ENCODE measurements at regions not wholly inside any gene's neighbourhood (a gene's known extent, or its start where the extent isn't known, plus 50 kb on each side); places are given as distances from the start of the nearest gene placed in this dataset.

DNA sequence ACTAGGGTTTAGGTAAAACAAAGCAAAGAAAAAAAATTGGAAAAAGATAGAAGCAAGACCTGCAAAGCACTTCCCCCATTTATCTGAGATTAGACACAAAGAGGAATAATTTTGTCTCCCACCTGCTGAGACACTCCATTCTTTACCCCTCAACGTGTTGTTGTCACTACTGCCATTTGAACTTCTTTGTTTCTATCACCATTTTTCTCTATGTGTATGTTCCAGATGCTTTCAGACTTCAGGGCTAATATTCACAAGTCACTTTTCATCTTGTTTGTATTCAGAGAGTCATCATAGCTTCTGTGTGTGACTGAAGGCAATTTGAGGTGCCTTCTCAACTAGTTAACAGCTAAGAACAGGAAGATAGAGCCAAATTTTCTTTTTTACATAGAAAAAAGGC lies 512.5 kb downstream of the TBC1D4 start:
- TF ChIP-seq, protein P1, sequence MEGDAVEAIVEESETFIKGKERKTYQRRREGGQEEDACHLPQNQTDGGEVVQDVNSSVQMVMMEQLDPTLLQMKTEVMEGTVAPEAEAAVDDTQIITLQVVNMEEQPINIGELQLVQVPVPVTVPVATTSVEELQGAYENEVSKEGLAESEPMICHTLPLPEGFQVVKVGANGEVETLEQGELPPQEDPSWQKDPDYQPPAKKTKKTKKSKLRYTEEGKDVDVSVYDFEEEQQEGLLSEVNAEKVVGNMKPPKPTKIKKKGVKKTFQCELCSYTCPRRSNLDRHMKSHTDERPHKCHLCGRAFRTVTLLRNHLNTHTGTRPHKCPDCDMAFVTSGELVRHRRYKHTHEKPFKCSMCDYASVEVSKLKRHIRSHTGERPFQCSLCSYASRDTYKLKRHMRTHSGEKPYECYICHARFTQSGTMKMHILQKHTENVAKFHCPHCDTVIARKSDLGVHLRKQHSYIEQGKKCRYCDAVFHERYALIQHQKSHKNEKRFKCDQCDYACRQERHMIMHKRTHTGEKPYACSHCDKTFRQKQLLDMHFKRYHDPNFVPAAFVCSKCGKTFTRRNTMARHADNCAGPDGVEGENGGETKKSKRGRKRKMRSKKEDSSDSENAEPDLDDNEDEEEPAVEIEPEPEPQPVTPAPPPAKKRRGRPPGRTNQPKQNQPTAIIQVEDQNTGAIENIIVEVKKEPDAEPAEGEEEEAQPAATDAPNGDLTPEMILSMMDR (IDR thresholded peaks at IDR 0.05; ENCODE audit: insufficient read depth, low read length, missing control alignments) = no peak
- DNase-seq (ENCODE audit: low read depth, low spot score) = no peak
- POLR2A ChIA-PET = no interaction called here
- CTCF ChIA-PET = no interaction called here
- no peak overlapping the region for H3K4me3 ChIP-seq (ENCODE audit: low read depth, low read length)

- H3K4me3 ChIP-seq (ENCODE audit: low read depth, low read length) = no peak overlapping the region
- ChIA-PET CTCF (interaction anchor here (0.9 kb wide), 1 partner anchor 252 kb away, joined by 3 read pairs; no protein-coding TSS in a partner anchor), POLR2A (no interaction called here)
- DNase-seq (ENCODE audit: low read depth, low spot score) = no peak
- TF ChIP-seq, protein P1 (IDR thresholded peaks at IDR 0.05; ENCODE audit: insufficient read depth, low read length, missing control alignments) = no peak
Observed at GRCh38 chr13:74966814-74967424, 515.0 kb downstream of the TBC1D4 start.

- H3K4me3 ChIP-seq (ENCODE audit: low read depth, low read length) = no peak overlapping the region
- no peak for DNase-seq (ENCODE audit: low read depth, low spot score)
- ChIA-PET CTCF (interaction anchor here (0.9 kb wide), 1 partner anchor 253 kb away, joined by 3 read pairs; no protein-coding TSS in a partner anchor), POLR2A (no interaction called here)
- TF ChIP-seq, protein P1 (IDR thresholded peaks at IDR 0.05; ENCODE audit: insufficient read depth, low read length, missing control alignments) = no peak
Observed at GRCh38 chr13:74966275-74966674, 515.7 kb downstream of the TBC1D4 start.

DNA sequence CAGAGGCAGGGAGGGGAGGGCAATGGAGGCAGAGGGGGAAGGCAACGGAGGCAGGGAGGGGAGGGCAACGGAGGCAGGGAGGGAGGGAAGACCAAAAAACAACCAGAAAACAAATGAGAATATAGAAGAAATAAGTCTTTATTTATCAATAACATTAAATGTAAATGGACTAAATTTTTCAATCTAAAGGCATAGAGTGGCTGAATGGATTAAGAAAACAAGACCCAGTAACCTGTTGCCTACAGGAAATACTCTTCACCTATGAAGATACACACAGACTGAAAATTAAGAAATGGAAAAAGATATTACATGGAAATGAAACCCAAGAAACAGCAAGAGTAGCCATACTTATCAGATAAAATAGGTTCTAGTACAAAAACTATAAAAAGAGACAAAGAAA lies 536.3 kb downstream of the TBC1D4 start:
- ChIA-PET POLR2A (no interaction called here), CTCF (no interaction called here)
- H3K4me3 ChIP-seq (ENCODE audit: low read depth, low read length) = no peak overlapping the region
- TF ChIP-seq, protein P1 (IDR thresholded peaks at IDR 0.05; ENCODE audit: insufficient read depth, low read length, missing control alignments) = no peak
- DNase-seq (ENCODE audit: low read depth, low spot score) = no peak

DNA sequence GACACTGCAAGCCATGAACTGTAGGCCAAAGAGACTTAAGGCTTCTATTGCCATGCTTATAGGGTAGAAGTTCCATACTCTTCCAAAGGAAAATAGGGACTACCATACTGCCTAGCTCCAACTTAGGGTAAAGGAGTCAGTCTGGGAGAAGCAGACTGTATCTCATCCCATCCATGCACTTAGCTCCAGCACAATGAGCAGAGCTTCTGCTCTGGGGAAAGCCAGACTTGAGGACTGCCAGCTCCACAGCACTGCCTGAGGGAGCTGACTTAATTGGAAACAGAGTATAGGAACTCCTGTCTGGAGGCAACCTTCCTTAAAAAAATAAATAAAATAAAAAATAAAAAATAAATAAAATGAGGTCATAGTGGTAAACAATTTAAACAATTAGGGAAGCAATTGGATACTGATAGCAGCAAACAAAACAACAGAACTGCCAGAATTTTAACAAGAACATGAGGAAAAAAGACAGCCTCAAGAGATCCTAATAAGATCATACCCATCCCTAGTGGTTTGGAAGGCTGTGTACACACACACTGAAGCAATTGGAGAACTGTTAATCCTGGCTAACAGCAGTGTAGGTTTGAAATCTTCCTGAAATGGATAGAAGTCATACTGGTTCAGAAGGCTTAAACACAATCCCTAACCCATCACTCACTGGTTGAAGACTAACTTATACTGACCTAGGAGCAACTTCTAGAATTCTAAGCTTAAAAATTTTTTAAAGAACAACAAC lies 550.1 kb downstream of the TBC1D4 start:
- no peak overlapping the region for H3K4me3 ChIP-seq (ENCODE audit: low read depth, low read length)
- CTCF ChIA-PET = interaction anchor here (1.1 kb wide), 1 partner anchor 9 kb away, joined by 3 read pairs; no protein-coding TSS in a partner anchor
- POLR2A ChIA-PET = no interaction called here
- no peak for DNase-seq (ENCODE audit: low read depth, low spot score)
- TF ChIP-seq, protein P1 (IDR thresholded peaks at IDR 0.05; ENCODE audit: insufficient read depth, low read length, missing control alignments) = no peak

DNA sequence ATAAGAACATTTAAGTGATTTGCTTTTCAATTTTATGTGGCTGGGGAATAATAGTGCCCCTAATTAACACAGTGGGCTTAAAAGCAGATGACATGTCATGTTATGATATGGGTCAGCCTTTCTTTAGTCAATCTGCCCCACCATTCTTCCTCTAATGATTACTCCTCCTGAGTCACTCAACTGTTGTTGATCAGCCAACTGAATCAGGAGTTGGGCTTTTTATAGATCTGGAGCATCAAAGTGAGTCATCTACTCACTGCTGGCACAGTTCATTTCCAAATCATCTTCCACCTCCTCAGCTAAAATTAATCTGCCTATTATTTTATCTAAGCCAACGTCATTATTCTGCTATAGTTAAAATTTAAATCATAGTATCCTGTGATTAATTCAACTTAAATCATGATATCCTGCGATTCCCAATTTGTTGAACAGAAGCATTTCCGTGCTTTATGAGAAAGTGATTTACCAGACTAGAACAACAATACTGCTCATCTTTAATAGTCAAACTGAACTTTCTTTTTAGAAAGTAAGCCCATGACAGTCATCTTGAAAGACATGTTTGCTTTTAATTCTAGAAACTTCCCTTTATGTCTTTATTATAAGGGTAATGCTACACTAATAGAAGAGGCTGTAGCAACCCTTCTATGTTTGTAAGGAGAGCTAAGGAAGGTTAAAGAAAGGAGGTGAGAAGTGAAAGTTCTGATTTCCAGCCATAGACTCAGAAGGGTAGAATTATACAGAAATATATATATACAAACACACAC lies 551.4 kb downstream of the TBC1D4 start:
- peak; percentile 29 for DNase-seq (ENCODE audit: low read depth, low spot score)
- POLR2A ChIA-PET = no interaction called here
- CTCF ChIA-PET = no interaction called here
- TF ChIP-seq, protein P1 (IDR thresholded peaks at IDR 0.05; ENCODE audit: insufficient read depth, low read length, missing control alignments) = no peak
- no peak overlapping the region for H3K4me3 ChIP-seq (ENCODE audit: low read depth, low read length)

Measured in AG04449 (cell line).